OCI-LY7 (cell line): ENCODE measurements at regions not wholly inside any gene's neighbourhood (a gene's known extent, or its start where the extent isn't known, plus 50 kb on each side); places are given as distances from the start of the nearest gene placed in this dataset.
A peak's percentile ranks its signal among the peaks of the same experiment; 100 is the strongest.

Experiments
- BruUV-seq: library from RNA; stranded (reverse); fragments of 400-500 nt; replicated peaks from 2 replicates; lab custom pipeline; 2021; lab: Mats Ljungman, UMichigan
- CTCF ChIA-PET: fragments of 300-600 bp; sonication (Branson Sonifier 250); formaldehyde crosslinking; loops from one replicate; lab custom pipeline; 2022; ENCODE audit warnings: antibody characterized with exemption; ENCODE audit not compliant: unreplicated experiment; lab: Charles Lee
- POLR2A ChIA-PET: fragments of 300-600 bp; sonication (Branson Sonifier 250); formaldehyde crosslinking; loops from one replicate; lab custom pipeline; 2022; ENCODE audit warnings: antibody characterized with exemption; lab: Charles Lee
- DNase-seq: peaks from one replicate; pipeline ENCODE4 v3.0.0-alpha.2; 2015; ENCODE audit warnings: low spot score
- H2AFZ ChIP-seq: fragments of 200-600 bp; sonication (generic), shearing (Covaris generic); 2 replicates; pipeline ENCODE4 v1.6.1; 2014; ENCODE audit warnings: mild to moderate bottlenecking, antibody characterized with exemption, low read length, moderate library complexity
- H3K27ac ChIP-seq: fragments of 200-600 bp; sonication (generic); 2 replicates; pipeline ENCODE4 v1.5.1; 2014; ENCODE audit warnings: mixed run types, low read depth, mild to moderate bottlenecking, moderate library complexity, low read length, inconsistent platforms; ENCODE audit not compliant: poor library complexity, severe bottlenecking
- H3K36me3 ChIP-seq: fragments of 200-600 bp; sonication (generic); 2 replicates; pipeline ENCODE4 v1.6.1; 2014; ENCODE audit warnings: mild to moderate bottlenecking, antibody characterized with exemption, low read length, moderate library complexity, mixed read lengths; ENCODE audit not compliant: insufficient read depth
- H3K4me1 ChIP-seq: fragments of 200-600 bp; sonication (generic); 2 replicates; pipeline ENCODE4 v1.5.1; 2014; ENCODE audit warnings: mild to moderate bottlenecking, low read length; ENCODE audit not compliant: insufficient read depth, poor library complexity, severe bottlenecking
- H3K4me2 ChIP-seq: fragments of 200-600 bp; sonication (generic); 2 replicates; pipeline ENCODE4 v1.6.1; 2014; ENCODE audit warnings: mild to moderate bottlenecking, low read length
- H3K4me3 ChIP-seq: fragments of 200-600 bp; sonication (generic); 2 replicates; pipeline ENCODE4 v1.5.1; 2014; ENCODE audit warnings: mild to moderate bottlenecking, low read depth, low read length; ENCODE audit not compliant: poor library complexity, severe bottlenecking
- H3K79me2 ChIP-seq: fragments of 200-600 bp; sonication (generic); 2 replicates; pipeline ENCODE4 v1.6.1; 2016; ENCODE audit warnings: low read depth, mild to moderate bottlenecking, low read length, moderate library complexity, mixed read lengths; ENCODE audit not compliant: insufficient read depth
- H3K9me2 ChIP-seq: fragments of 200-600 bp; sonication (generic); 2 replicates; pipeline ENCODE4 v1.6.1; 2016; ENCODE audit warnings: mild to moderate bottlenecking, low read length, mixed read lengths; ENCODE audit not compliant: insufficient read depth
- H3K9me3 ChIP-seq: fragments of 200-600 bp; sonication (generic); 2 replicates; pipeline ENCODE4 v1.6.1; 2014; ENCODE audit warnings: mild to moderate bottlenecking, mixed run types, low read length, mixed read lengths
- H4K20me1 ChIP-seq: fragments of 200-600 bp; sonication (generic); 2 replicates; pipeline ENCODE4 v1.6.1; 2014; ENCODE audit warnings: mild to moderate bottlenecking, antibody characterized with exemption, low read length, moderate library complexity, mixed read lengths; ENCODE audit not compliant: insufficient read depth
- CTCF ChIP-seq: fragments of 200-600 bp; sonication (generic); conservative IDR thresholded peaks from 2 replicates; pipeline ENCODE4 v1.5.1; 2014; ENCODE audit warnings: mild to moderate bottlenecking, antibody characterized with exemption, low read length, moderate library complexity, mixed read lengths
- EZH2phosphoT487 ChIP-seq: fragments of 200-600 bp; sonication (generic); IDR thresholded peaks from 2 replicates; pipeline ENCODE4 v1.6.1; 2018; ENCODE audit warnings: low read depth, borderline replicate concordance, mild to moderate bottlenecking, mixed run types, antibody characterized with exemption, low read length, moderate library complexity, mixed read lengths
- intact Hi-C: fragments of 100-400 bp; cut with micrococcal nuclease; formaldehyde crosslinking; loops from one replicate; pipeline ENCODE4 v1.10.0; 2022; ENCODE audit not compliant: unreplicated experiment

GRCh38 chr6:27811451-27811772, 100.8 kb downstream of the OR2B2 start:
- BruUV-seq = no TSS peak
- Histone ChIP-seq H4K20me1 (no peaks in the 10 kb centered on the region), H3K79me2 (no peaks in the 10 kb centered on the region), H3K4me3 (peak overlapping the region; percentile 82), H3K9me2 (no peaks in the 10 kb centered on the region), H3K36me3 (peaks cover 6% of the 10 kb centered on the region; the same call in 1 of the 2 replicates), H3K27ac (peak overlapping the region; percentile 96), H3K4me1 (peaks cover 62% of the 10 kb centered on the region), H3K4me2 (peak overlapping the region; percentile 87), H2AFZ (no peak overlapping the region), H3K9me3 (no peaks in the 10 kb centered on the region)
- ChIA-PET POLR2A (interaction anchor here (0.6 to 10.5 kb wide), 24 partner anchors 11 to 1785 kb away, joined by 3 to 380 read pairs (median 6); partner anchors contain the start of gene ZNF184), CTCF (no interaction called here)
- intact Hi-C loops = loop anchor here (2.0 to 5.0 kb wide), 4 partner anchors 1449 to 1785 kb away; a partner anchor contains a TSS
- peak; percentile 72 for DNase-seq
- no peak for TF ChIP-seq CTCF
- no peak for TF ChIP-seq EZH2phosphoT487

- H3K36me3 ChIP-seq = peaks cover 6% of the 10 kb centered on the region; the same call in 1 of the 2 replicates
- no peak overlapping the region for H2AFZ ChIP-seq
- H3K79me2 ChIP-seq = no peaks in the 10 kb centered on the region
- peak overlapping the region; percentile 82 for H3K4me3 ChIP-seq
- no peaks in the 10 kb centered on the region; the same call in 1 of the 2 replicates for H3K9me3 ChIP-seq
- BruUV-seq = no TSS peak
- no peaks in the 10 kb centered on the region for H4K20me1 ChIP-seq
- ChIA-PET POLR2A (interaction anchor here (0.6 to 10.5 kb wide), 23 partner anchors 11 to 1784 kb away, joined by 3 to 380 read pairs (median 25); partner anchors contain the start of gene ZNF184), CTCF (interaction anchor here (1.2 kb wide), 1 partner anchor 82 kb away, joined by 3 read pairs; a partner anchor contains a TSS)
- no peak for TF ChIP-seq EZH2phosphoT487
- no peak for TF ChIP-seq CTCF
- H3K4me1 ChIP-seq = peaks cover 62% of the 10 kb centered on the region
- H3K27ac ChIP-seq = peak overlapping the region; percentile 96
- H3K9me2 ChIP-seq = no peaks in the 10 kb centered on the region
- peak; percentile 80 for DNase-seq
- intact Hi-C loops = loop anchor here (2.0 to 5.0 kb wide), 4 partner anchors 1449 to 1784 kb away; a partner anchor contains a TSS
- peak overlapping the region; percentile 87 for H3K4me2 ChIP-seq
Observed at GRCh38 chr6:27810768-27811450, 101.3 kb downstream of the OR2B2 start.
